AG09309 (cell line): ENCODE measurements at regions not wholly inside any gene's neighbourhood (a gene's known extent, or its start where the extent isn't known, plus 50 kb on each side); places are given as distances from the start of the nearest gene placed in this dataset.

Experiments
- DNase-seq: peaks from one replicate; pipeline ENCODE4 v3.0.0-alpha.2; 2010; ENCODE audit warnings: low read depth
- H3K4me3 ChIP-seq: 2 replicates; pipeline ENCODE4 v1.5.1; 2011; ENCODE audit warnings: mild to moderate bottlenecking, low read depth, low read length, moderate library complexity; ENCODE audit not compliant: control insufficient read depth
- CTCF ChIP-seq: IDR thresholded peaks from 2 replicates; pipeline ENCODE4 v1.5.1; 2011; ENCODE audit warnings: mild to moderate bottlenecking, low read depth, low read length, inconsistent platforms; ENCODE audit not compliant: insufficient read depth, control insufficient read depth; ENCODE audit errors: missing control alignments

GRCh38 chr22:27179161-27179560, 521.8 kb downstream of the MIAT start:
- H3K4me3 ChIP-seq = no peak overlapping the region
- DNase-seq = no peak
- TF ChIP-seq CTCF = no peak

DNA sequence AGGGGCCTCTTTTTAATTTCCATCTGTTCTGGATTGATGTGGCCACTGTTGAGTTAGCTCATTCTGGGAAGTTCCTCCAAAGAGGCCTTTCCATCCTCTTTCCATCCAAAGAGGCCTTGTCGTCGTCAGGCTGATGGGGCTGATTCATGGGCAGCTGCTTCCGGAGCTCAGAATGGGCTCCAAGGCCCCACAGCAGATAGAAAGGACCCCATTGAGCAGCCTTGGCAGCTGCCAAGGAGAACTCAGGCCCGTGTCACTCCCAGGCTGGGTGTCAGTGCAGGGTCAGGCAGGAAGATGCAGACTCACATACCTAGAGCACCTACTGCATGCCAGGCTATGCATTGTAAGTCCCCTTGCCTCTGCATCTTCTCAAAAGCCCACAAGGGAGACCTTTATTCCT, 524.1 kb downstream of the MIAT start:
- no peak for DNase-seq
- no peak overlapping the region for H3K4me3 ChIP-seq
- no peak for TF ChIP-seq CTCF

GRCh38 chr22:27183474-27183873, 526.1 kb downstream of the MIAT start:
- DNase-seq = no peak
- no peak for TF ChIP-seq CTCF
- H3K4me3 ChIP-seq = no peak overlapping the region

DNA sequence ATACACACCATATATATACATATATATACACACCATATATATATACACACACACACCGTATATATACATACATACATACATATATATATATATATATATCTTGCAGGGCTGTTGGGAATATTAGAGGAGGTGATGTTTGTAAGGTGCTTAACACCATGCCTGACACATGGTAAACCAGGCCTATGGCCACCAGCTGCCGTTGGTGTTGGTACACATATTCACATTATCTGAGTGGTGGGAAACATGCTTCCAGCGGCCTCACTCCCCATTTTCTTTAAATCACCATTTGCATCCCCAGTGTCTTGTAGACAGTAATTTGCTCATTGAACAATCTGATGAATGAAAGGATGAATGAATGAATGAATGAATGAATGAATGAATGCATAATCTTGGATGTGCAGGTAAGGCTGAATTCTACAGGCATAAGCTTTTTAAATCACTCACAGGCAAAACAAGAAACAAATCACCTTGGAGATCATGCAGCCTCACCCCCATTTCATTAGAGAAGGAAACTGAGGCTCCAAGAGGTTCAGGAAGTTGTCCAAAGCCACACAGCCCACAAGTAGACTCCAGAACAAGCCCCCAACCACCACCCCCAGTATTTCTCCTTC, 527.8 kb downstream of the MIAT start:
- no peak for TF ChIP-seq CTCF
- no peak for DNase-seq
- no peak overlapping the region for H3K4me3 ChIP-seq

GRCh38 chr22:27185760-27186302, 528.4 kb downstream of the MIAT start:
- no peak overlapping the region for H3K4me3 ChIP-seq
- DNase-seq = no peak

GRCh38 chr22:27186643-27187042, 529.3 kb downstream of the MIAT start:
- TF ChIP-seq CTCF = no peak
- H3K4me3 ChIP-seq = no peak overlapping the region
- DNase-seq = no peak

More at GRCh38 chr22:27185760-27186302, 528.4 kb downstream of the MIAT start:
- TF ChIP-seq CTCF = no peak
